GM23338 (cell line): ENCODE measurements at regions not wholly inside any gene's neighbourhood (a gene's known extent, or its start where the extent isn't known, plus 50 kb on each side); places are given as distances from the start of the nearest gene placed in this dataset.

Source experiments
- ATAC-seq: fragments of 200-7000 bp; cut with Tn5 transposase; 3 replicates; pipeline ENCODE4 v1.9.1; 2020
- DNase-seq: peaks from one replicate; pipeline ENCODE4 v3.0.0-alpha.2; 2015; ENCODE audit warnings: low spot score
- H2AFZ ChIP-seq: fragments of 200-600 bp; sonication (generic); 2 replicates; pipeline ENCODE4 v1.8.0; 2016; ENCODE audit warnings: antibody characterized with exemption, mild to moderate bottlenecking, moderate library complexity
- H3F3A ChIP-seq: fragments of 200-600 bp; sonication (generic); replicated peaks from 2 replicates; pipeline ENCODE4 v1.8.0; 2017; ENCODE audit warnings: antibody characterized with exemption, mixed run types, low read depth
- H3K27ac ChIP-seq: fragments of 200-600 bp; sonication (generic); 2 replicates; pipeline ENCODE4 v1.6.1; 2016; ENCODE audit warnings: low read depth
- H3K27me3 ChIP-seq: fragments of 200-600 bp; sonication (generic); 2 replicates; pipeline ENCODE4 v1.8.0; 2016; ENCODE audit warnings: mild to moderate bottlenecking, mixed run types, moderate library complexity; ENCODE audit not compliant: insufficient read depth
- H3K36me3 ChIP-seq: fragments of 200-600 bp; sonication (generic); 2 replicates; pipeline ENCODE4 v1.8.0; 2016; ENCODE audit warnings: mild to moderate bottlenecking; ENCODE audit not compliant: insufficient read depth
- H3K4me1 ChIP-seq: fragments of 200-600 bp; sonication (generic); 2 replicates; pipeline ENCODE4 v1.8.0; 2016; ENCODE audit warnings: mild to moderate bottlenecking, moderate library complexity; ENCODE audit not compliant: insufficient read depth
- H3K4me2 ChIP-seq: fragments of 200-600 bp; sonication (generic); 2 replicates; pipeline ENCODE4 v1.7.1; 2017; ENCODE audit warnings: mixed run types
- H3K4me3 ChIP-seq: fragments of 200-600 bp; sonication (generic); 2 replicates; pipeline ENCODE4 v1.6.1; 2016; ENCODE audit warnings: mixed run types
- H3K79me2 ChIP-seq: fragments of 200-600 bp; sonication (generic); replicated peaks from 2 replicates; pipeline ENCODE4 v1.8.0; 2017; ENCODE audit warnings: mild to moderate bottlenecking; ENCODE audit not compliant: insufficient read depth
- H3K9me2 ChIP-seq: fragments of 200-600 bp; sonication (generic); 2 replicates; pipeline ENCODE4 v1.8.0; 2017; ENCODE audit not compliant: insufficient read depth
- H4K20me1 ChIP-seq: fragments of 200-600 bp; sonication (generic); replicated peaks from 2 replicates; pipeline ENCODE4 v1.8.0; 2017; ENCODE audit warnings: mild to moderate bottlenecking; ENCODE audit not compliant: insufficient read depth
- H3K27ac Mint-ChIP-seq: 2 replicates; pipeline ENCODE4 v1.8.0; 2020; ENCODE audit warnings: inconsistent platforms, mild to moderate bottlenecking, moderate library complexity, mixed read lengths
- H3K27me3 Mint-ChIP-seq: 3 replicates; pipeline ENCODE4 v1.8.0; 2022; ENCODE audit warnings: low read depth, mild to moderate bottlenecking, moderate library complexity, mixed read lengths, inconsistent platforms; ENCODE audit not compliant: insufficient read depth, poor library complexity
- H3K36me3 Mint-ChIP-seq: 3 replicates; pipeline ENCODE4 v1.8.0; 2021; ENCODE audit warnings: low read depth, mild to moderate bottlenecking, inconsistent platforms, moderate library complexity, mixed read lengths
- H3K4me1 Mint-ChIP-seq: 3 replicates; pipeline ENCODE4 v1.8.0; 2020; ENCODE audit warnings: mild to moderate bottlenecking, inconsistent platforms, mixed read lengths
- H3K4me3 Mint-ChIP-seq: 3 replicates; pipeline ENCODE4 v1.8.0; 2021; ENCODE audit warnings: moderate library complexity, mild to moderate bottlenecking, inconsistent platforms, mixed read lengths
- H3K9me3 Mint-ChIP-seq: 3 replicates; pipeline ENCODE4 v1.8.0; 2020; ENCODE audit warnings: moderate library complexity, mild to moderate bottlenecking, inconsistent platforms, mixed read lengths
- EZH2 ChIP-seq: fragments of 200-600 bp; sonication (generic); IDR thresholded peaks from one replicate; pipeline ENCODE4 v1.8.0; 2017; ENCODE audit warnings: antibody characterized with exemption, mild to moderate bottlenecking, low read depth; ENCODE audit not compliant: unreplicated experiment
- EZH2phosphoT487 ChIP-seq: fragments of 200-600 bp; sonication (generic); IDR thresholded peaks from one replicate; pipeline ENCODE4 v1.8.1; 2018; ENCODE audit warnings: antibody characterized with exemption; ENCODE audit not compliant: unreplicated experiment
- NANOG ChIP-seq: IDR thresholded peaks from 2 replicates; pipeline ENCODE4 v1.6.1; 2016; ENCODE audit warnings: antibody characterized with exemption, borderline replicate concordance
- POLR2AphosphoS5 ChIP-seq: IDR thresholded peaks from 2 replicates; pipeline ENCODE4 v1.6.1; 2016; ENCODE audit warnings: antibody characterized with exemption, low read depth
- STAT1 ChIP-seq: IDR thresholded peaks from one replicate; pipeline ENCODE4 v1.6.1; 2016; ENCODE audit warnings: antibody characterized with exemption; ENCODE audit not compliant: unreplicated experiment
- ZNF331 ChIP-seq: fragments of 250-450 bp; sonication (Bioruptor Pico); IDR thresholded peaks from 2 replicates; pipeline ENCODE4 v1.5.0; 2020; ENCODE audit warnings: low read depth, mild to moderate bottlenecking, moderate library complexity
- TF ChIP-seq, protein P1 (sequence below), 2 experiments: fragments of 200-600 bp in 1 of 2; sonication (generic) in 1 of 2; conservative IDR thresholded peaks; 2 replicates each; pipeline versions ENCODE4 v1.5.1 to v1.6.1; 2016 to 2017; ENCODE audit warnings: antibody characterized with exemption in 2 of 2, low read depth in 2 of 2, mild to moderate bottlenecking in 2 of 2, moderate library complexity in 1 of 2
- TF ChIP-seq, protein P2 (sequence below): IDR thresholded peaks from one replicate; pipeline ENCODE4 v1.6.1; 2018; ENCODE audit warnings: antibody characterized with exemption; ENCODE audit not compliant: unreplicated experiment
- TF ChIP-seq, protein P3 (sequence below): IDR thresholded peaks from 2 replicates; pipeline ENCODE4 v1.6.1; 2016; ENCODE audit warnings: antibody characterized with exemption

DNA sequence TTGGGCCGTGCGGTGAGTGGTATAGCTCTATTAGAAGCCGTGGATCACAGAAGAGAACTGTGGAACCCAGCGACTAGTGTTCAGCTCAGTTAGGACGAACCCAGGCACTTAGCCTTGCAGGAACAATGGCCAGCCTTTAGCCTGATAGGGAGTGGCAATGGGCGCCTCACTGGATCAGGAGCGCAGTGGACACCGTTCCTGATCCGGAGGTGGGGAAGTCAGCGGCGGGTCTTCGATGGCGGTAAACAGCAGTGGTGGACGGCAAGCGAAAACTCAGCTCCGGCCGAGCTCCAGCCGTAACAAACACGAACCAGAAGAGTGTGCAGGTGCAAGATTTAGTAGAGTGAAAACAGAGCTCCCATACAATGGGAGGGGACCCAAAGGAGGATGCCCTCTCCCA lies 340.0 kb downstream of the TLE4 start:
- Histone ChIP-seq H3K4me2 (no peak overlapping the region), H3K27me3 (no peaks in the 10 kb centered on the region), H3K79me2 (no peaks in the 10 kb centered on the region), H3K4me1 (no peaks in the 10 kb centered on the region), H3K27ac (no peak overlapping the region), H3K9me2 (peaks cover 6% of the 10 kb centered on the region; the same call in 1 of the 2 replicates), H2AFZ (peak overlapping the region; percentile 60; the same call in 1 of the 2 replicates), H3K36me3 (no peaks in the 10 kb centered on the region; the same call in 1 of the 2 replicates), H4K20me1 (no peaks in the 10 kb centered on the region), H3K4me3 (no peak overlapping the region), H3F3A (no peaks in the 10 kb centered on the region)
- Mint-ChIP-seq H3K4me3 (no peak overlapping the region), H3K36me3 (no peaks in the 10 kb centered on the region), H3K27me3 (no peaks in the 10 kb centered on the region), H3K9me3 (no peaks in the 10 kb centered on the region; the same call in 1 of the 3 replicates), H3K4me1 (no peaks in the 10 kb centered on the region), H3K27ac (no peak overlapping the region)
- TF ChIP-seq STAT1 (no peak), POLR2AphosphoS5 (no peak), EZH2 (no peak), ZNF331 (CRISPR knock-in tag) (no peak)
- ATAC-seq (no peak), DNase-seq (no peak)

DNA sequence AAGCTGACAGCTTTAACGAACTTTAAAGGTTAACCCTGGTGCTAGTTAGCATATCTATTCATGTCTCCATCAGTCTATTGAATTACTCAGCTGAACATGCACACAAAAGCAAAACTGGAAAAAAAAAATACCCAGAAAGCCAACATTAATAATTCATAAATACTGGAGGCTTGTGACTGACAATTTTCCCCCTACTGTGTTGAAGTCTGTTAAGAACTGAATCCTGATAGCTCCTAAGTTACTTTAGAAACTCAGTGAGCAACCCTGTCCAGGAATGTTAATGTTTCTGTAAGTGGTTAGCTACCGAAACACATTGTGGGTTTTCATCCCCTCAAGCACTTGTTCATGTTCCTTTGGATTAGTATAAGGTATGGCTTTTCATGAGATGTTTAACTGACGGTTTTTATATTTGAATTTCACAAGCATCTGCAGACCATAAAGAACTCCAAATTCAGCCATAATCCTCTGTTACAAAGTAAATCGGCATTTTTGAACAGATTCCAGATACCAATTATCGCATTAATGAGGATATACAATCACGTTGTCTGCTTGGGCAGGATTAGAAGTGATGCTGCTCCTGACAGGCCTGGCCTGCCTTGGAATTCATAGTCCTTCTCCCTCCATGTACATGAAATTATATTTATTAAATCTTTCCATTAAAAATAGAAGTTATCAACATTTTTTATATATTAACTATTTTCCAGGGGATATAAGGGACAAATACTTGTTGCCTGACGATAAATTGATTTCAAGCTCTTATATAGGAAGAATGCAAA lies 331.2 kb downstream of the TLE4 start:
- no peak for DNase-seq
- Histone ChIP-seq H3K4me3 (no peak overlapping the region), H3K27ac (no peak overlapping the region), H3F3A (no peaks in the 10 kb centered on the region), H3K9me2 (0 out of 2 replicates have a peak, but pooled peaks cover 4% of the 10 kb centered on the region), H2AFZ (no peak overlapping the region), H4K20me1 (no peaks in the 10 kb centered on the region), H3K36me3 (no peaks in the 10 kb centered on the region), H3K27me3 (no peaks in the 10 kb centered on the region), H3K4me1 (no peaks in the 10 kb centered on the region), H3K4me2 (no peak overlapping the region), H3K79me2 (no peaks in the 10 kb centered on the region)
- no peak for ATAC-seq
- TF ChIP-seq, protein P1, sequence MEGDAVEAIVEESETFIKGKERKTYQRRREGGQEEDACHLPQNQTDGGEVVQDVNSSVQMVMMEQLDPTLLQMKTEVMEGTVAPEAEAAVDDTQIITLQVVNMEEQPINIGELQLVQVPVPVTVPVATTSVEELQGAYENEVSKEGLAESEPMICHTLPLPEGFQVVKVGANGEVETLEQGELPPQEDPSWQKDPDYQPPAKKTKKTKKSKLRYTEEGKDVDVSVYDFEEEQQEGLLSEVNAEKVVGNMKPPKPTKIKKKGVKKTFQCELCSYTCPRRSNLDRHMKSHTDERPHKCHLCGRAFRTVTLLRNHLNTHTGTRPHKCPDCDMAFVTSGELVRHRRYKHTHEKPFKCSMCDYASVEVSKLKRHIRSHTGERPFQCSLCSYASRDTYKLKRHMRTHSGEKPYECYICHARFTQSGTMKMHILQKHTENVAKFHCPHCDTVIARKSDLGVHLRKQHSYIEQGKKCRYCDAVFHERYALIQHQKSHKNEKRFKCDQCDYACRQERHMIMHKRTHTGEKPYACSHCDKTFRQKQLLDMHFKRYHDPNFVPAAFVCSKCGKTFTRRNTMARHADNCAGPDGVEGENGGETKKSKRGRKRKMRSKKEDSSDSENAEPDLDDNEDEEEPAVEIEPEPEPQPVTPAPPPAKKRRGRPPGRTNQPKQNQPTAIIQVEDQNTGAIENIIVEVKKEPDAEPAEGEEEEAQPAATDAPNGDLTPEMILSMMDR (conservative IDR thresholded peaks at IDR 0.05; ENCODE audit: low read depth in 2 of 2): no peak
- TF ChIP-seq, protein P2, sequence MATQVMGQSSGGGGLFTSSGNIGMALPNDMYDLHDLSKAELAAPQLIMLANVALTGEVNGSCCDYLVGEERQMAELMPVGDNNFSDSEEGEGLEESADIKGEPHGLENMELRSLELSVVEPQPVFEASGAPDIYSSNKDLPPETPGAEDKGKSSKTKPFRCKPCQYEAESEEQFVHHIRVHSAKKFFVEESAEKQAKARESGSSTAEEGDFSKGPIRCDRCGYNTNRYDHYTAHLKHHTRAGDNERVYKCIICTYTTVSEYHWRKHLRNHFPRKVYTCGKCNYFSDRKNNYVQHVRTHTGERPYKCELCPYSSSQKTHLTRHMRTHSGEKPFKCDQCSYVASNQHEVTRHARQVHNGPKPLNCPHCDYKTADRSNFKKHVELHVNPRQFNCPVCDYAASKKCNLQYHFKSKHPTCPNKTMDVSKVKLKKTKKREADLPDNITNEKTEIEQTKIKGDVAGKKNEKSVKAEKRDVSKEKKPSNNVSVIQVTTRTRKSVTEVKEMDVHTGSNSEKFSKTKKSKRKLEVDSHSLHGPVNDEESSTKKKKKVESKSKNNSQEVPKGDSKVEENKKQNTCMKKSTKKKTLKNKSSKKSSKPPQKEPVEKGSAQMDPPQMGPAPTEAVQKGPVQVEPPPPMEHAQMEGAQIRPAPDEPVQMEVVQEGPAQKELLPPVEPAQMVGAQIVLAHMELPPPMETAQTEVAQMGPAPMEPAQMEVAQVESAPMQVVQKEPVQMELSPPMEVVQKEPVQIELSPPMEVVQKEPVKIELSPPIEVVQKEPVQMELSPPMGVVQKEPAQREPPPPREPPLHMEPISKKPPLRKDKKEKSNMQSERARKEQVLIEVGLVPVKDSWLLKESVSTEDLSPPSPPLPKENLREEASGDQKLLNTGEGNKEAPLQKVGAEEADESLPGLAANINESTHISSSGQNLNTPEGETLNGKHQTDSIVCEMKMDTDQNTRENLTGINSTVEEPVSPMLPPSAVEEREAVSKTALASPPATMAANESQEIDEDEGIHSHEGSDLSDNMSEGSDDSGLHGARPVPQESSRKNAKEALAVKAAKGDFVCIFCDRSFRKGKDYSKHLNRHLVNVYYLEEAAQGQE: no peak
- TF ChIP-seq, protein P3, sequence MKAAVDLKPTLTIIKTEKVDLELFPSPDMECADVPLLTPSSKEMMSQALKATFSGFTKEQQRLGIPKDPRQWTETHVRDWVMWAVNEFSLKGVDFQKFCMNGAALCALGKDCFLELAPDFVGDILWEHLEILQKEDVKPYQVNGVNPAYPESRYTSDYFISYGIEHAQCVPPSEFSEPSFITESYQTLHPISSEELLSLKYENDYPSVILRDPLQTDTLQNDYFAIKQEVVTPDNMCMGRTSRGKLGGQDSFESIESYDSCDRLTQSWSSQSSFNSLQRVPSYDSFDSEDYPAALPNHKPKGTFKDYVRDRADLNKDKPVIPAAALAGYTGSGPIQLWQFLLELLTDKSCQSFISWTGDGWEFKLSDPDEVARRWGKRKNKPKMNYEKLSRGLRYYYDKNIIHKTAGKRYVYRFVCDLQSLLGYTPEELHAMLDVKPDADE: no peak
- TF ChIP-seq EZH2 (no peak), EZH2phosphoT487 (no peak), NANOG (no peak)
- H3K4me1 Mint-ChIP-seq: no peaks in the 10 kb centered on the region
- no peaks in the 10 kb centered on the region for H3K27me3 Mint-ChIP-seq
- no peaks in the 10 kb centered on the region for H3K9me3 Mint-ChIP-seq
- H3K27ac Mint-ChIP-seq: no peak overlapping the region
- H3K36me3 Mint-ChIP-seq: no peaks in the 10 kb centered on the region
- H3K4me3 Mint-ChIP-seq: no peak overlapping the region
